GM18873 (cell line): ENCODE measurements at regions not wholly inside any gene's neighbourhood (a gene's known extent, or its start where the extent isn't known, plus 50 kb on each side); places are given as distances from the start of the nearest gene placed in this dataset.
"Not testable (repeated sequence)": the region's sequence is repeated elsewhere in the genome, so short reads cannot be mapped to it uniquely, and the experiment has no call there.

Source experiments
- ATAC-seq: cut with Tn5 transposase; IDR thresholded peaks from one replicate; pipeline ENCODE4 v1.9.1; 2021; ENCODE audit warnings: mild to moderate bottlenecking, moderate library complexity, moderate number of reproducible peaks; ENCODE audit not compliant: unreplicated experiment, low FRiP score

GRCh38 chr11:122023614-122024250 lies 92.3 kb downstream of the BLID start:
- ATAC-seq, result no peak

- no peak for ATAC-seq
Observed at GRCh38 chr11:122022646-122023045, 93.4 kb downstream of the BLID start.

- ATAC-seq, result no peak
Observed at GRCh38 chr11:122020902-122021301, 95.1 kb downstream of the BLID start.

GRCh38 chr11:122019908-122020694 lies 95.9 kb downstream of the BLID start:
- ATAC-seq, result no peak

- no peak for ATAC-seq
Observed at GRCh38 chr11:122007601-122008071, 108.4 kb downstream of the BLID start.

GRCh38 chr11:122004446-122004845 lies 111.6 kb downstream of the BLID start:
- no peak for ATAC-seq

GRCh38 chr11:122002926-122003325 lies 113.1 kb downstream of the BLID start:
- no peak for ATAC-seq

- no peak for ATAC-seq
Observed at GRCh38 chr11:122002047-122002446, 114.0 kb downstream of the BLID start.

GRCh38 chr11:121999651-122000050 lies 116.4 kb downstream of the BLID start:
- no peak for ATAC-seq

GRCh38 chr11:121996574-121996973 lies 119.4 kb downstream of the BLID start:
- no peak for ATAC-seq

GRCh38 chr11:121983901-121984300 lies 132.1 kb downstream of the BLID start:
- ATAC-seq, result no peak

GRCh38 chr11:121977914-121978313 lies 138.1 kb downstream of the BLID start:
- not testable (repeated sequence) for ATAC-seq

GRCh38 chr11:121968638-121969037 lies 147.4 kb downstream of the BLID start:
- no peak for ATAC-seq

GRCh38 chr11:121967131-121967704 lies 148.8 kb downstream of the BLID start:
- no peak for ATAC-seq

GRCh38 chr11:121965330-121965729 lies 150.7 kb downstream of the BLID start:
- ATAC-seq, result no peak

GRCh38 chr11:121964591-121964990 lies 151.4 kb downstream of the BLID start:
- ATAC-seq, result no peak

- not testable (repeated sequence) for ATAC-seq
Observed at GRCh38 chr11:121963846-121964245, 152.2 kb downstream of the BLID start.

- no peak for ATAC-seq
Observed at GRCh38 chr11:121961321-121961801, 154.7 kb downstream of the BLID start.

GRCh38 chr11:121958971-121959325 lies 157.1 kb downstream of the BLID start:
- no peak for ATAC-seq

GRCh38 chr11:121958323-121958970 lies 157.6 kb downstream of the BLID start:
- no peak for ATAC-seq

- no peak for ATAC-seq
Observed at GRCh38 chr11:121953122-121953521, 162.9 kb downstream of the BLID start.
